ENCODE measurements at regions not wholly inside any gene's neighbourhood (a gene's known extent, or its start where the extent isn't known, plus 50 kb on each side); places are given as distances from the start of the nearest gene placed in this dataset.

GRCh38 chr7:38002689-38003088 is 82.2 kb downstream of the EPDR1 start:
- DNase-seq (ENCODE audit: low spot score), result no peak

GRCh38 chr7:38006559-38006958 is 86.1 kb downstream of the EPDR1 start:
- DNase-seq (ENCODE audit: low spot score), result no peak

- DNase-seq (ENCODE audit: low spot score), result no peak
Observed at GRCh38 chr7:38007096-38007495, 86.7 kb downstream of the EPDR1 start.

- no peak for DNase-seq (ENCODE audit: low spot score)
Observed at GRCh38 chr7:38013246-38013645, 92.8 kb downstream of the EPDR1 start.

- DNase-seq (ENCODE audit: low spot score), result no peak
Observed at GRCh38 chr7:38016567-38016966, 96.1 kb downstream of the EPDR1 start.

GRCh38 chr7:38017320-38017719 is 96.9 kb downstream of the EPDR1 start:
- no peak for DNase-seq (ENCODE audit: low spot score)

- no peak for DNase-seq (ENCODE audit: low spot score)
Observed at GRCh38 chr7:38020121-38020785, 99.8 kb downstream of the EPDR1 start.

- DNase-seq (ENCODE audit: low spot score), result no peak
Observed at GRCh38 chr7:38021892-38022291, 101.5 kb downstream of the EPDR1 start.

GRCh38 chr7:38025815-38026214 is 105.4 kb downstream of the EPDR1 start:
- DNase-seq (ENCODE audit: low spot score), result no peak

- no peak for DNase-seq (ENCODE audit: low spot score)
Observed at GRCh38 chr7:38027884-38028455, 107.5 kb downstream of the EPDR1 start.

GRCh38 chr7:38034062-38034908 is 113.8 kb downstream of the EPDR1 start:
- no peak for DNase-seq (ENCODE audit: low spot score)

GRCh38 chr7:38040831-38041230 is 120.4 kb downstream of the EPDR1 start:
- no peak for DNase-seq (ENCODE audit: low spot score)

- no peak for DNase-seq (ENCODE audit: low spot score)
Observed at GRCh38 chr7:38049679-38050078, 128.4 kb upstream of the STARD3NL start.

GRCh38 chr7:38051311-38051710 is 126.7 kb upstream of the STARD3NL start:
- DNase-seq (ENCODE audit: low spot score), result no peak

- peak; percentile 27 for DNase-seq (ENCODE audit: low spot score)
Observed at GRCh38 chr7:38051786-38052185, 126.3 kb upstream of the STARD3NL start.

GRCh38 chr7:38052786-38053185 is 125.3 kb upstream of the STARD3NL start:
- no peak for DNase-seq (ENCODE audit: low spot score)

GRCh38 chr7:38054199-38054598 is 123.8 kb upstream of the STARD3NL start:
- no peak for DNase-seq (ENCODE audit: low spot score)

GRCh38 chr7:38057829-38058228 is 120.2 kb upstream of the STARD3NL start:
- no peak for DNase-seq (ENCODE audit: low spot score)

- DNase-seq (ENCODE audit: low spot score), result no peak
Observed at GRCh38 chr7:38060116-38060515, 117.9 kb upstream of the STARD3NL start.

GRCh38 chr7:38060637-38061036 is 117.4 kb upstream of the STARD3NL start:
- no peak for DNase-seq (ENCODE audit: low spot score)

- DNase-seq (ENCODE audit: low spot score), result no peak
Observed at GRCh38 chr7:38066391-38066790, 111.7 kb upstream of the STARD3NL start.

GRCh38 chr7:38068461-38068860 is 109.6 kb upstream of the STARD3NL start:
- DNase-seq (ENCODE audit: low spot score), result no peak

GRCh38 chr7:38069052-38069451 is 109.0 kb upstream of the STARD3NL start:
- no peak for DNase-seq (ENCODE audit: low spot score)
